Upper lobe of left lung (tissue), 6 donors: ENCODE measurements at regions not wholly inside any gene's neighbourhood (a gene's known extent, or its start where the extent isn't known, plus 50 kb on each side); places are given as distances from the start of the nearest gene placed in this dataset.

Source experiments
- ATAC-seq, 2 donors: fragments of 200-7000 bp; cut with Tn5 transposase; one replicate each; pipeline ENCODE4 v1.9.1; 2022; ENCODE audit warnings: mild to moderate bottlenecking in 2 of 2, moderate library complexity in 2 of 2; ENCODE audit not compliant: low FRiP score in 2 of 2
- DNase-seq, 2 donors: peaks; one replicate each; pipeline ENCODE4 v3.0.0-alpha.2; 2019 to 2020
- H3K27ac ChIP-seq, 4 donors: fragments of 200-600 bp; sonication (generic); one replicate each; pipeline ENCODE4 v1.5.1; 2016 to 2019
- H3K27me3 ChIP-seq, 4 donors: fragments of 200-600 bp; sonication (generic); one replicate each; pipeline ENCODE4 v1.5.1; 2017 to 2019
- H3K36me3 ChIP-seq, 4 donors: fragments of 200-600 bp; sonication (generic); one replicate each; pipeline ENCODE4 v1.5.1; 2016 to 2019
- H3K4me1 ChIP-seq, 4 donors: fragments of 200-600 bp; sonication (generic); one replicate each; pipeline ENCODE4 v1.5.1; 2018 to 2019
- H3K4me3 ChIP-seq, 4 donors: fragments of 200-600 bp; sonication (generic); one replicate each; pipeline ENCODE4 v1.5.1; 2017 to 2019; ENCODE audit warnings: mild to moderate bottlenecking in 2 of 4, moderate library complexity in 1 of 4
- H3K9me3 ChIP-seq, 4 donors: fragments of 200-600 bp; sonication (generic); one replicate each; pipeline ENCODE4 v1.5.1; 2018 to 2019
- EP300 ChIP-seq, 4 donors: sonication (generic); formaldehyde crosslinking; IDR thresholded peaks; one replicate each; pipeline ENCODE4 v1.5.1; 2017; ENCODE audit warnings: antibody characterized with exemption in 4 of 4, control low read depth in 2 of 4
- POLR2A ChIP-seq, 4 donors: fragments of 450-650 bp; IDR thresholded peaks; one replicate each; pipeline ENCODE4 v1.5.1; 2016 to 2017; ENCODE audit warnings: antibody characterized with exemption in 4 of 4, mild to moderate bottlenecking in 2 of 4
- POLR2AphosphoS5 ChIP-seq, 2 donors: sonication (generic); formaldehyde crosslinking; IDR thresholded peaks; one replicate each; pipeline ENCODE4 v1.5.1; 2017; ENCODE audit warnings: antibody characterized with exemption in 2 of 2
- WGBS, 2 donors: methylation state at CpG; one replicate each; pipeline ENCODE4 v1.1.5; 2017 to 2018; 5-methylcytosine and 5-hydroxymethylcytosine counted together
- TF ChIP-seq, protein P1 (sequence below), 6 experiments: fragments of 450-650 bp in 4 of 6; fragments of 200-600 bp in 2 of 6; sonication (generic) in 2 of 6; IDR thresholded peaks; one replicate each; pipeline ENCODE4 v1.5.1; 2016 to 2019; ENCODE audit warnings: antibody characterized with exemption in 6 of 6
- donor health status: DM: no; HTN: no; CAD: no; lungs with moderate emphysema.
- donor health status: DM: no; HTN: yes; CAD: no; lungs with severe emphysema.

GRCh38 chr1:209101106-209101505 is 482.4 kb upstream of the CAMK1G start:
- Histone ChIP-seq H3K27me3 (no peaks in the 10 kb centered on the region), H3K9me3 (no peaks in the 10 kb centered on the region), H3K4me3 (no peak overlapping the region), H3K4me1 (no peaks in the 10 kb centered on the region), H3K36me3 (no peaks in the 10 kb centered on the region), H3K27ac (no peak overlapping the region)
- 79 to 88% methylated on average over 5 of the region's 5 CpGs for WGBS, 2 donors
- ATAC-seq (no peak), DNase-seq (no peak)
- no peak for TF ChIP-seq POLR2AphosphoS5 (IDR thresholded peaks at IDR 0.05)
- TF ChIP-seq POLR2A (IDR thresholded peaks at IDR 0.05): no peak
- TF ChIP-seq EP300 (IDR thresholded peaks at IDR 0.05): no peak
- TF ChIP-seq, protein P1, sequence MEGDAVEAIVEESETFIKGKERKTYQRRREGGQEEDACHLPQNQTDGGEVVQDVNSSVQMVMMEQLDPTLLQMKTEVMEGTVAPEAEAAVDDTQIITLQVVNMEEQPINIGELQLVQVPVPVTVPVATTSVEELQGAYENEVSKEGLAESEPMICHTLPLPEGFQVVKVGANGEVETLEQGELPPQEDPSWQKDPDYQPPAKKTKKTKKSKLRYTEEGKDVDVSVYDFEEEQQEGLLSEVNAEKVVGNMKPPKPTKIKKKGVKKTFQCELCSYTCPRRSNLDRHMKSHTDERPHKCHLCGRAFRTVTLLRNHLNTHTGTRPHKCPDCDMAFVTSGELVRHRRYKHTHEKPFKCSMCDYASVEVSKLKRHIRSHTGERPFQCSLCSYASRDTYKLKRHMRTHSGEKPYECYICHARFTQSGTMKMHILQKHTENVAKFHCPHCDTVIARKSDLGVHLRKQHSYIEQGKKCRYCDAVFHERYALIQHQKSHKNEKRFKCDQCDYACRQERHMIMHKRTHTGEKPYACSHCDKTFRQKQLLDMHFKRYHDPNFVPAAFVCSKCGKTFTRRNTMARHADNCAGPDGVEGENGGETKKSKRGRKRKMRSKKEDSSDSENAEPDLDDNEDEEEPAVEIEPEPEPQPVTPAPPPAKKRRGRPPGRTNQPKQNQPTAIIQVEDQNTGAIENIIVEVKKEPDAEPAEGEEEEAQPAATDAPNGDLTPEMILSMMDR (IDR thresholded peaks at IDR 0.05): no peak

DNA sequence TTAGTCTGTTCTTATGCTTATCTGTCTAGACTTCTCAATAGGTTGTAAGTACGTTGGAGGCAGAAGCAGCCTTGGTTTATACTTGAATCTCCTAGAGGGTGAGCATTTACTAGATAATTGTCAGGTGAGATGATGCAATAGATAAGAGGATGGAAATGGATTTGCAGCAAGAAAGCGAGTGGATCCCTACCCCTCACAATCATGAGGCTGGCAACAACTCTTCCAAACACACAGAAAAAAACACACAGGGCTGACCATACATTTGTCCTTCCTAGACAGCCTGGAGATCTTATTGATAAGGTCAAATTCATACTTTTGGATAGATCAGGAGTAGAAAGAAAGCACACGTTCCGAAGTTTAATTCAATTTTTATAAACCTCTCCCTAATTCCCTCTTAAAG is 481.4 kb upstream of the CAMK1G start:
- H3K36me3 ChIP-seq: no peaks in the 10 kb centered on the region
- TF ChIP-seq POLR2A (IDR thresholded peaks at IDR 0.05) (no peak), EP300 (IDR thresholded peaks at IDR 0.05) (no peak), POLR2AphosphoS5 (IDR thresholded peaks at IDR 0.05) (no peak)
- TF ChIP-seq, protein P1 (IDR thresholded peaks at IDR 0.05): no peak
- WGBS, 2 donors: 68 to 72% methylated on average over 4 of the region's 4 CpGs

DNA sequence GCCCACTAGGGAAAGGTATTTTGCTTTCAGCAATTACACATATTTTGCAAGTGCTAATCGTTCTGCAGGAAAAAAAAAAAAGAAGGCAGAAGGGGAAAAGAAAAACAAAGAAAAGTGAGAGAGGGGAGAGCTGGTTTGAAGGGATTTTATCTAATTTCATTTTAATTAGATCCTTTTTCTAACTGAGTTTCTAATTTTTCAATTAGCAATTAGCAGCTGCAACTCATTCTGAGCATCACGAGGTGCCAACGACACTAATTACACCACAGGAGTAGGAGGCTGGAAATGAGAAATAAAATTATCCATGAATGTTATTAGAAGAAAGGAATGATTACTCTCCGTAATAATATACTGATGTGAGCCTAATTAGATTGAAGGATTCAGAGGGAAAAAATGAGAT is 481.0 kb upstream of the CAMK1G start:
- no peak overlapping the region for H3K4me3 ChIP-seq
- 71 to 75% methylated on average over 4 of the region's 4 CpGs for WGBS, 2 donors

More for the DNA sequence above, 481.4 kb upstream of the CAMK1G start:
- H3K9me3 ChIP-seq: no peaks in the 10 kb centered on the region
- no peaks in the 10 kb centered on the region for H3K4me1 ChIP-seq
- DNase-seq (no peak), ATAC-seq (no peak)
- no peak overlapping the region for H3K4me3 ChIP-seq
- H3K27ac ChIP-seq: no peak overlapping the region
- H3K27me3 ChIP-seq: no peaks in the 10 kb centered on the region

DNA sequence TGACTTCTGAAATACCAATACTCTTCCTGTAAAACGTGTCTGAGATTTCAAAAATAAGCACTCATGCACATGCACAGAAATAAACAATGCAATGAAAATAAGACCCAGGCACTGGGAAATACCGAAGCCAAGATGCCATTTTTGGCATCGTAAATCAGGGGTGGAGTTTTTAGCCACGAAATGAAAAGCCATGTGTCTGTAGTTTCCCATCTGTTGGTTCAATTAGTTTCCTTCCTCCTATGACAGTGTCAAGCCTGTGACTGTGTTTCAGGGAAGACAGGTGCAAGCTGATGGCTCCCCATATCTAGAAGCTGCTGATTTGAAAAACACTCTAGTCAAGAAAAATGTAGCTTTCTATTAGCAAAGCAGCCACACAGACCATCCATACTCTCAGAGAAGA is 480.4 kb upstream of the CAMK1G start:
- Histone ChIP-seq H3K27ac (no peak overlapping the region), H3K36me3 (no peaks in the 10 kb centered on the region), H3K9me3 (no peaks in the 10 kb centered on the region), H3K27me3 (no peaks in the 10 kb centered on the region), H3K4me3 (no peak overlapping the region), H3K4me1 (no peaks in the 10 kb centered on the region)
- ATAC-seq (no peak), DNase-seq (no peak)
- no peak for TF ChIP-seq POLR2AphosphoS5 (IDR thresholded peaks at IDR 0.05)
- no peak for TF ChIP-seq POLR2A (IDR thresholded peaks at IDR 0.05)
- TF ChIP-seq EP300 (IDR thresholded peaks at IDR 0.05): no peak
- TF ChIP-seq, protein P1 (IDR thresholded peaks at IDR 0.05): no peak
- WGBS, 2 donors: 26 to 29% methylated on average over 4 of the region's 4 CpGs

More for the DNA sequence above, 481.0 kb upstream of the CAMK1G start:
- no peak overlapping the region for H3K27ac ChIP-seq
- H3K27me3 ChIP-seq: no peaks in the 10 kb centered on the region
- H3K4me1 ChIP-seq: no peaks in the 10 kb centered on the region
- TF ChIP-seq, protein P1 (IDR thresholded peaks at IDR 0.05): no peak
- no peak for TF ChIP-seq EP300 (IDR thresholded peaks at IDR 0.05)
- no peak for TF ChIP-seq POLR2A (IDR thresholded peaks at IDR 0.05)
- TF ChIP-seq POLR2AphosphoS5 (IDR thresholded peaks at IDR 0.05): no peak
- H3K36me3 ChIP-seq: no peaks in the 10 kb centered on the region
- no peak for DNase-seq
- ATAC-seq: no peak
- H3K9me3 ChIP-seq: no peaks in the 10 kb centered on the region

GRCh38 chr1:209104646-209105045 is 478.9 kb upstream of the CAMK1G start:
- Histone ChIP-seq H3K36me3 (no peaks in the 10 kb centered on the region), H3K27me3 (no peaks in the 10 kb centered on the region), H3K27ac (no peak overlapping the region), H3K4me1 (no peaks in the 10 kb centered on the region), H3K9me3 (no peaks in the 10 kb centered on the region), H3K4me3 (no peak overlapping the region)
- WGBS, 2 donors: 59 to 73% methylated on average over 3 of the region's 3 CpGs
- DNase-seq (no peak), ATAC-seq (no peak)
- TF ChIP-seq, protein P1 (IDR thresholded peaks at IDR 0.05): no peak
- TF ChIP-seq EP300 (IDR thresholded peaks at IDR 0.05): no peak
